NCI-H2029 (cell line): ENCODE measurements at regions not wholly inside any gene's neighbourhood (a gene's known extent, or its start where the extent isn't known, plus 50 kb on each side); places are given as distances from the start of the nearest gene placed in this dataset.
"Not testable (repeated sequence)": the region's sequence is repeated elsewhere in the genome, so short reads cannot be mapped to it uniquely, and the experiment has no call there.

Experiments used
- DNase-seq: peaks from one replicate; lab custom pipeline; 2025; lab: John Stamatoyannopoulos, UW

- no peak for DNase-seq
Measured at GRCh38 chrX:110519501-110519900, 160.9 kb downstream of the RTL9 start.

- no peak for DNase-seq
Measured at GRCh38 chrX:110519906-110520452, 161.3 kb downstream of the RTL9 start.

DNA sequence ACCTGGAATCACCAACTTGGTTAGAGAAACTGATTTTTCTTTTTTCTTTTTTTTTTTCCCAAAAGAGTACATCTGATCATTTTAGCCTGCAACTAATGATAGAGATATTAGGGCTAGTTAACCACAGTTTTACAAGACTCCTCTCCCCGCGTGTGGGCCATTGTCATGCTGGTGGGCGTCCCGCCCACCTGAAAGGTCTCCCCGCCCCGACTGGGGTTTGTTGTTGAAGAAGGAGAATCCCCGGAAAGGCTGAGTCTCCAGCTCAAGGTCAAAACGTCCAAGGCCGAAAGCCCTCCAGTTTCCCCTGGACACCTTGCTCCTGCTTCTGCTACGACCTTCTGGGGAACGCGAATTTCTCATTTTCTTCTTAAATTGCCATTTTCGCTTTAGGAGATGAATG is 162.0 kb downstream of the RTL9 start:
- DNase-seq, result not testable (repeated sequence)

DNA sequence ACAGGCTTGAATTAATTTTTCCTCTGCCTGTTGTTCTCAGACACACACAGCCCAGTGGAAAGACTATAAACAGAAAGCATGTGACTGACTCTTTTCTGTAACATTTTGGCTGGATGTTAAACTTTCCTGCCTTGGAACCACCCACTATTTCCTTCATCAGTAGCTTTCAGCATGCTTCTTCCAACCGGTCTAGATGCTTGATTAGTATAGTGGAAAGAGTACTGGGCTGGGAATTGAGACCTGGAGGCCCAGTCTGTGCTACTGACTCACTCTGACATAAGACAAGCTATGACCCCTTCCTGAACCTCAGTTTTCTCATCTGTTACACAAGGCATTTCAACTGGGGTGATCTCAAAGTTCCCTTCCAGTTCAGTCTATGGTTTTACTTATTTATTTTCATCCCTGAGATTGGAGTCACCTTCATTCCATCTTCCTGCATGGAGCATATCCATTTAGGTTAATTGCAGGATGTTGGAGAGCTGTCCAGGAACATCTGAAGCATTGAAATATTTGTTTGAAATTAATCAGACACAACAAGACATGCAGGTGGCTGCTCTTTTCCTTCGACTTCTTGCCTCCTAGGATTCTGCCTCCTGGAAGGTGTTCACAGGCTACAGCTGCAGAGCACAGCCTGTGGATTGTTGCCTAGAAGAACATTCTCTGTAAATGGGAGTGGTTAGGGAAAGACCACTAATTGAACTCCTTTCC is 173.4 kb downstream of the RTL9 start:
- no peak for DNase-seq

DNA sequence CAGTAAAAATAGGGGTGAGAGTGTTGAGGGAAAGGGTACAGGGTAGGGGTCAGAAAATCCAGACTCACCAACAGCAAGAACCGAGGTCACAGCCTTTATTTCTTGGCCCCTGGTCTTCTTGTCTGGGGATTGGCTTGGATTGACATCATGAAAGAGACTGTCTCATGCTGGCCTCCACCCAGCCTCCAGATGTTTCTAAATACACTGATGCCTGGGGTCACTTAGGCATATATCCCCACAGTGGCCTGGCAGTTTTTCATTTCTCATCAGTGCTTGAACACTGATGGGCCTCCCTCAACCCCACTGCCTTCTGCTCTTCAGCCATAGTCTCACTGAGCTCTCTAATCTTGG is 173.9 kb downstream of the RTL9 start:
- no peak for DNase-seq

GRCh38 chrX:110536816-110537215 is 178.2 kb downstream of the RTL9 start:
- no peak for DNase-seq

DNA sequence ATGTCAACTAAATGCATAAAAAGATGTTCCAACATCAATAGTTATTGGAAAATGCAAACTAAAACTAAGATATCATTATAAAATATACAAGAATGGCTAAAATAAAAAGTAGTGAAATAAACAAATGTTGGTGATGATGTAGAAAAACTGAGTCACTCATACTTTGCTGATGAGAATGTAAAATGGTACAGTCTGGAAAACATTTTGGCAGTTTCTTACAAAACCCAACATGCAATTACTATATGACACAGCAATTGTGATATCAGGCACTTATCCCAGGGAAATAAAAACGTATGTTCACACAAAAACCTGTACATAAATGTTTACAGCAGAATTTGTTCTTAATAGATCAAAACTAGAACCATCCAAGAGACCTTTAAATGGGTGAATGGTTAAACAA is 182.6 kb downstream of the RTL9 start:
- DNase-seq, result no peak

DNA sequence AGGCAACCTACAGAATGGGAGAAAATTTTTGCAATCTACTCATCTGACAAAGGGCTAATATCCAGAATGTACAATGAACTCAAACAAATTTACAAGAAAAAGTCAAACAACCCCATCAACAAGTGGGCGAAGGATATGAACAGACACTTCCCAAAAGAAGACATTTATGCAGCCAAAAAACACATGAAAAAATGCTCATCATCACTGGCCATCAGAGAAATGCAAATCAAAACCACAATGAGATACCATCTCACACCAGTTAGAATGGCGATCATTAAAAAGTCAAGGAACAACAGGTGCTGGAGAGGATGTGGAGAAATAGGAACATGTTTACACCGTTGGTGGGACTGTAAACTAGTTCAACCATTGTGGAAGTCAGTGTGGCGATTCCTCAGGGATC is 192.2 kb downstream of the RTL9 start:
- not testable (repeated sequence) for DNase-seq

DNA sequence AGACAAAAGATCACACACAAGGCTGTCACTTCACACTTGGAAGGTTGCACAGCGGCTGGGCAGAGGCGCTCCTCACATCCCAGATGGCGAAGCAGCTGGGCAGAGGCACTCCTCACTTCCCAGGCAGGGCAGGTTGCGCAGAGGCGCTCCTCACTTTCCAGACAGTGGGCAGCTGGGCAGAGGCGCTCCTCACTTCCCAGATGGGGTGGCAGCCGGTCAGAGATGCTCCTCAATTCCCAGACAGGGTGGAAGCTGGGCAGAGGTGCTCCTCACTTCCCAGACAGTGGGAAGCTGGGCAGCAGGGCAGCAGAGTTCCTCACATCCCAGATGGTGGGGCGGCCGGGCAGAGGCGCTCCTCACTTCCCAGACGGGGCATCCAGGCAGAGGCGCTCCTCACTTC is 199.2 kb downstream of the RTL9 start:
- DNase-seq, result no peak

DNA sequence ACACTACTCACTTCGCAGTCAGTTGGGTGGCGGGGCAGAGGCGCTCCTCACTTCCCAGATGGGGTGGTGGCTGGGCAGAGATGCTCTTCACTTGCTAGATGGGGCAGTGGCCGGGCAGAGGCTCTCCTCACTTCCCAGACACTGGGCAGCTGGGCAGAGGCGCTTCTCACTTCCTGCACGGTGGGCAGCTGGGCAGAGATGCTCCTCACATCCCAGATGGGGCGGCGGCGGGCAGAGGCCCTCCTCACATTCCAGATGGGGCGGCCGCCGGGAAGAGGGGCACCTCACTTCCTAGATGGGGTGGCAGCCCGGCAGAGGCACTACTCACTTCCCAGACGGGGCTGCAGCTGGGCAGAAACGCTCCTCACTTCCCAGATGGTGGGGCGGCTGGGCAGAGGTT is 199.8 kb downstream of the RTL9 start:
- DNase-seq, result no peak

DNA sequence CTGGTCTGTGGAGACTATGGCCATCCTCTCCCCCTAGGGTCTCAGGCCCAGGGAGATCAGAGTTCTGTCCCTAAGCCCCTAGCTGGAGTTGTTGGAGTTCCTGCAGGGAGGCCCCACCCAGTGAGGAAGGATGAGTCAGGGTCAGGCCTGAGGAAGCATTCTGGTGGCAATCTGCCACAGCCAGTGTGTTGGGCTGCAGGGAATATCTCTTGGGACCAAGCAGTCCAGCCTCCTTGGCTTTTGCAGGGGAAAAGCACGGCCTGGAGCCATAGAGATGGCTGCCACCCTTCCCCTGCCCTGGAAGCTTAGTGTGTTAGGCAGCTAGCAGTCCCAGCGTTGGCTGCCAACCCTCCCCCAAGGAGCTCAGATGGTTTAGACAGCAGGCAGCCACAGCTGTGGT is 202.4 kb downstream of the RTL9 start:
- no peak for DNase-seq

DNA sequence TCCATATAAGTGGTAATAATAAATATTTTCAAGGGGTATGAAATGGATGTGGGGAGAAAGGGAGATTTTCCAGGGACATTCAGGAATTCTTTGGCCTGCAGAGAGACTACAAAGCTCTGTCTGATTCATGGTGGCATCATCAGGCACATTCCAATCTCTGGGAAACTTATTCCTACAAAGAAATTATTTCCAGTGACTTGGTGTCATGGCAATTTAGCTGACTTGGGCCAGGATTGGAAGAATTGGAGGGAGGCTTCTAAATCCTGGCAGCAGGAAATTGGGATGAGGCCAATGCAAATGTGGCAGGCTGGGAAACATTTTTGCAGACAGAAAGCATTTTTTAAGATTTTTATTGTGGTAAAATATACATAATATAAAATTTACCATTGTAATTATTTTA is 204.6 kb downstream of the RTL9 start:
- no peak for DNase-seq

GRCh38 chrX:110568441-110568840 is 209.8 kb downstream of the RTL9 start:
- no peak for DNase-seq

- no peak for DNase-seq
Measured at GRCh38 chrX:110569506-110569905, 210.9 kb downstream of the RTL9 start.

- DNase-seq, result no peak
Measured at GRCh38 chrX:110578270-110578669, 217.3 kb downstream of the CHRDL1 start.

DNA sequence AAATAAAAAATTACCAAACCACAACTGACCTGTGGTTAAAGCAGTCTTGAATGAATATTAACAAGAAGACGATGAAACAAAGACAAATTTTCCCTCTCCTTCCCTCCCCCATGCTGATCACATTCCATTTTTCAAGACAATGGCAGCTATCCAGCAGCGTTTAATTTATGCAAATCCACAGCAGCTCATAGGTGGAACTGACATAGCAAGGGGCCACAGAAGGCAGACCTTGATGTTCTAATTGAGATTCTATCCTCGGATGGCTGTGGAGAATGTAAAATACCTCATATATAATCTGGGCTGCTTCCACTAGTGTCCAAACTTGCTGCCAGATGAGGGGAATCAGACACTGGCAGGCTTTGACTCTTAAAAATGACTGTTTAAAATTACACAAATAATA is 211.5 kb downstream of the CHRDL1 start:
- DNase-seq, result no peak

- no peak for DNase-seq
Measured at GRCh38 chrX:110588164-110588563, 207.5 kb downstream of the CHRDL1 start.

DNA sequence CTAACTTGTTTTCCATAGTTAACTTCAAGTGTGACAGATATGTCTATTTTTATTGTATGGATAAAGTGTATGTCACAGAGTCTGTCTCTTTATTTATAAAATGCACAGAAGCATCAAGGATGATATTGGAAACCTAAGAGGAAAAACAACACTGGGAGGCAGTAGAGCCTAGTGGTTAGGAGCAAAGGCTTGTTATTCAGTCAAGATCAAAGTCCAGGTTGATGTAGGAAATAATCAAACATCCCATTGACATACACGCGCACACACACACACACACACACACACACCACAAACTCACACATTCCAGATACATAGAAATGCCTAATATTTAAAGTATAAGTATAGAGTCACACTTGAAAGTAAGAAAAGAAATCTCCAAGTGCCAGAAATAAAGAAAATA is 206.8 kb downstream of the CHRDL1 start:
- no peak for DNase-seq

- no peak for DNase-seq
Measured at GRCh38 chrX:110600745-110601310, 194.8 kb downstream of the CHRDL1 start.

GRCh38 chrX:110614596-110614995 is 181.0 kb downstream of the CHRDL1 start:
- no peak for DNase-seq
